GM19455 (cell line): ENCODE measurements at regions not wholly inside any gene's neighbourhood (a gene's known extent, or its start where the extent isn't known, plus 50 kb on each side); places are given as distances from the start of the nearest gene placed in this dataset.
"Not testable (repeated sequence)": the region's sequence is repeated elsewhere in the genome, so short reads cannot be mapped to it uniquely, and the experiment has no call there.

Source experiments
- ATAC-seq: cut with Tn5 transposase; IDR thresholded peaks from one replicate; pipeline ENCODE4 v1.9.1; 2021; ENCODE audit not compliant: unreplicated experiment

- ATAC-seq = no peak
These were observed 651.8 kb downstream of the LMO4 start for GRCh38 chr1:87980494-87980893.

GRCh38 chr1:87981386-87981785 is 652.7 kb downstream of the LMO4 start:
- no peak for ATAC-seq

DNA sequence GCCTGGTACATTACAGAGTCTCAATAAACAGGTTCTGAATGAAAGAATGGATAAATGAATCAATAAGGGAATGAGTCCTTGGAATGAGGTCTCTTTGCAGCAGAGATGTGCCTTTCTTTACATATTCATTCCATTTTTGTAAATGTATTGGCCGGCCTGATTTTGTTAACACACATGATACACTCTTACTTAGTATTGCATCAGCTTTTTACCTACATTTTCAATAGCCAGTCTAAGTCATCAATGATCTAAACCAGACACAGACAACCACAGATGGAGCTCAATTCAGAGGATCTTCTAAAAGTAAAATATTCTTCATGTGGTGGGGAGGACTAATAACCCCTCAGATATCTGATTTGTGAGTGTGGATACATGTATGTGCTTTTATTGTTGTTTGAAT is 653.1 kb downstream of the LMO4 start:
- no peak for ATAC-seq

- no peak for ATAC-seq
These were observed 655.2 kb downstream of the LMO4 start for GRCh38 chr1:87983841-87984240.

DNA sequence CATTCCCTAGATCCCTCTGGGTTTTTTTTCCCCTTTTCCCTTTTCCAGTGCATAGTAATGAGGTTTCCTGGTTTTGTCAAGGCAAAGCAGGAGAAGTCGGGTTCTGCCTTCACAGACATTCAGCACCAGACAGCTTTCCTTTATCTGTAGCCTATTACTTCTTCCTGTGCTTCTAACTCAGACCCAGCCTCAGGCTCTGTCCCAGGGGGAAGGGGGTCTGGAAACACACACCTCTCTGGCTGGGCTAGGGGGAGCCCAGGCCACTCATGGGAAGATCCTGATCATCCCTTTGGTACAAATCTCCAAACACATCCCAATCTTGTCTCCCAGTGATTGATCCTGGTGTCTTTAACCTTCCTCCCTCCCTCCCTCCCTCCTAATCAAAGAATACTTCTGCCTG is 656.4 kb downstream of the LMO4 start:
- no peak for ATAC-seq

- no peak for ATAC-seq
These were observed 657.6 kb downstream of the LMO4 start for GRCh38 chr1:87986130-87986866.

DNA sequence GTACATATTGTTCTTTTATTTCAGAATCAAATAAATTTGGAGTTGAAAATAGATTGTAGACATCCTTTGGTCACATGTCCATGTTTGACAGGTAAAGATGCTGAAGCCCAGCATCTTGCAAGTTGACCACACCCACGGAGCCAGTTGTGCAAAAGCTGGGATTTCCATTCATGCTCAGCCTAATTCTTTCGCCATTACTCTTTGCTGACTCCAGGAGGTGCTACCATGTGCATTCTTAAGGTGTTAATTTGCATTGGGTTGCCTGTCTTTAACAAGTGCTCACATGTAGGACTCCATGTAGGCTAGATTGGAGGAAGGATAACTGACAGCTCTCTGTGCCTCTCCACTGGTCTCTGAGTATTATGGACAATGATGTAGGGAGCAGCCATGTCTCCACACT is 660.7 kb downstream of the LMO4 start:
- no peak for ATAC-seq

DNA sequence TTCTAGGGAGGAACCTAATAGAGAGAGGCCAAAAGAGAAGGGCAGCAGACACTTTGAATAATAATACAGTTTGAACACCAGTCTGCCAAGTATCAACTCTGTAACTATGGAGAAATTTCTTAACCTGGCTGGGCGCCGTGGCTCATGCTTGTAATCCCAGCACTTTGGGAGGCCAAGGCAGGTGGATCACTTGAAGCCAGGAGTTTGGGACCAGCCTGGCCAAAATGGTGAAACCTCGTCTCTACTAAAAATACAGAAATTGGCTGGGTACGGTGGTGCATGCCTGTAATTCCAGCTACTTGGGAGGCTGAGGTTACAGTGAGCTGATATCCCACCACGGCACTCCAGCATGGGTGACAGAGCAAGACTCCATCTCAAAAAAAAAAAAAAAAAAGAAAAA is 663.9 kb downstream of the LMO4 start:
- ATAC-seq = not testable (repeated sequence)

DNA sequence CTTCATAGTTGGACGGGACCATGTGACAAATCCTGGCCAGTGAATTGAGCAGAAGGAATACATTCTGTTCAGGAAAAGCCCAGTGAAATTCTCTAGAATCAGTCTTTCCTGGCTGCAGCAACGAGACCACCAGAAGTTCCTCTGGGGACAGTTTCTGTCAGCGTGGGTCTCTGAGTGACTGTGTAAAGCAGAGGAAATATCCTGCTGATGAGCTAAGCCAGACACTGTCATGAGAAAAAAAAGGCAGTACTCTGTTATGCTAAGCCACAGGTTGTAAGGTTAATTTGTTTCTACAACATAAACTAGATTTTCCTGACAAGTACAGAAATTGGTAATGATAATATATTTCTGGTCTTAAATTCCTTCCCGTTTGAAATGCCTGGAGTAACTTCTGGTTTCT is 664.4 kb downstream of the LMO4 start:
- no peak for ATAC-seq

- no peak for ATAC-seq
These were observed 671.2 kb downstream of the LMO4 start for GRCh38 chr1:87999852-88000251.

DNA sequence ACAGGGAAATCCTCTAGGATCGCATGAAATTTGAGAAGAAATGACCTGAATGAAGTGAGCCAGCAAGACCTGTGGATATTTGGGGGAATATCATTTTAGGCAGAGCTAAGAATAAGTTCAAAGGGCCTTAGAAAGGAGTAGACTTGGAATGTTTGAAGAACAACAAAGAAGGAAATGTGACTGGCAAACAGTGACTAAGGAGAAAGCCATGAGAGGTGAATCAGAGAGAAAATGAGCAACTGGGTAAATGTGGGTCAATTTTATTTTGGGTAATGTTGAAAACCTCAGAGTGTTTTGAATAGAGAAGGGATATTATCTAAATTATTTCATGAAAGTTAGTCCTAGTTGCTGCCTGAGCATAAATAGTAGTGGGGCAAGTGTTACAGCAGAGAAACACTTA is 672.8 kb downstream of the LMO4 start:
- no peak for ATAC-seq

DNA sequence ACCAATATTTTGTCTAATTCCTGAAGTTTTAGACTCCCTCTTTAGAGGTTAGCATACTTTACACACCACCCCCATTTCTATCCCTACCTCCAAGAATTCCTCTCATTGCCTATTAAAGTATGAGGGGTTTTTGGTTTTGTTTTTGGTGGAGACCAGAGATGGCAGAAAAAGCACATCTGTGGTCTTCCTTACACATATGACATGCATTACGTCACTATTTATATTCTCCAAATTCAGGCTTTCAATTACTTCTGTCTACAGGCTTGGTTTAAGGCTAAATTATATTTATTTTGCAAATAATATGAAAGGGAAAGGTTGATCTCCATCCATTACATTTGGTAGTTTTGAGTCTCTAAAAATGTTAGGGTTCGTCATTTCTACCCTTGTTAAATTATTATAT is 674.6 kb downstream of the LMO4 start:
- ATAC-seq = no peak

DNA sequence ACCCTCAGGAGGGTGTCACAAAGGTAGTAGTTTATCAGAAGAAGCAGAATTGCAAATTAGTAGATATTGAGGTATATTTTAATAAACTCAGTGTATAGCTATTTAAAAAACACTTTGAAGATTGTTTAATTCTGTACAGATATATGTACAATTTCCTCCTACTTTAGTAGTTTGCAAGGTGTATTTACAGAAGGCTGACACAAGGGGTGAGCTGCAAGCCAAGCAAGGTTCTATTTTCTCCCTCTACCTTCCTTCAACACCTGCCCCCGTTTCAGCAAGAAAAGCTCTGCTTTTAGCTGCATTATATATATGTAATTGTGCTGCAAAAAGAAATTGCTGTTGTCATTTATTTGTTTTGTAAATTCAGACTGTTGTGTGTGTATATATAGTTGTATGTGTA is 674.2 kb upstream of the PKN2 start:
- no peak for ATAC-seq

- no peak for ATAC-seq
These were observed 670.6 kb upstream of the PKN2 start for GRCh38 chr1:88013485-88013884.

- no peak for ATAC-seq
These were observed 669.9 kb upstream of the PKN2 start for GRCh38 chr1:88014131-88014530.

GRCh38 chr1:88016947-88017346 is 667.1 kb upstream of the PKN2 start:
- no peak for ATAC-seq

DNA sequence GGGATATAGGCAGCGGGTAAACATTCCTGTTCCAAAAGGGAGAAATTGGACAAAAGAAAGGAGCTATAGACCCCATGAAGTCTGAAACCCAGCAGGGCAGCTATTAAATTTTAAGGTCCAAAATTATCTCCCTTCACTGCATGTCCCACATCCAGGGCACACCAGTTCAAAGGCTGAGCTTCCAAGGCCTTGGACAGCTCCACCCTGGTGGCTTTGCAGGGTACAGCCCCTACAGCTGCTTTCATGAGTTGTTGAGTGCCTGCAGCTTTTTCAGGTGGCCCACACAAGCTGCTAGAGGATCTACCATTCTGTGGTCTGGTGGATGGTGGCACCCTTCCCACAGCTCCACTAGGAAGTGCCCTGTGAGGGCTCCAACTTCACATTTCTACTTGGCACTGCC is 662.5 kb upstream of the PKN2 start:
- ATAC-seq = no peak

DNA sequence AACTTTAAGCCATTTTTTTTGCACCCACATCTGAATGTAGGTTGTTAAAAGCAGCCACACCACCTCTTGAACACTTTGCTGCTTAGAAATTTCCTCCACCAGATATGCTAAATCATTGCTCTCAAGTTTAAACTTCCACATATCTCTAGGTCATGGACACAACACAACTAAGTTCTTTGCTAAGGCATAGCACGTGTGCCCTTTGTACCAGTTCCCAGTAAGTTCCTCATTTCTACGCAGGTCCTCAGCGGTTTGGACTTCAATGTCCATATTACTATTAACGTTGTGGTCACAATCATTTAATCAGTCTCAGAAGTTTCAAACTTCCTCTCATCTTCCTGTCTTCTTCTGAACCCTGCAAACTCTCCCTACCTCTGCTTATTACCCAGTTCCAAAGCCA is 661.6 kb upstream of the PKN2 start:
- ATAC-seq = no peak

GRCh38 chr1:88029142-88029541 is 654.9 kb upstream of the PKN2 start:
- ATAC-seq = no peak

GRCh38 chr1:88029899-88030298 is 654.2 kb upstream of the PKN2 start:
- no peak for ATAC-seq

- ATAC-seq = no peak
These were observed 648.5 kb upstream of the PKN2 start for GRCh38 chr1:88035578-88035977.

DNA sequence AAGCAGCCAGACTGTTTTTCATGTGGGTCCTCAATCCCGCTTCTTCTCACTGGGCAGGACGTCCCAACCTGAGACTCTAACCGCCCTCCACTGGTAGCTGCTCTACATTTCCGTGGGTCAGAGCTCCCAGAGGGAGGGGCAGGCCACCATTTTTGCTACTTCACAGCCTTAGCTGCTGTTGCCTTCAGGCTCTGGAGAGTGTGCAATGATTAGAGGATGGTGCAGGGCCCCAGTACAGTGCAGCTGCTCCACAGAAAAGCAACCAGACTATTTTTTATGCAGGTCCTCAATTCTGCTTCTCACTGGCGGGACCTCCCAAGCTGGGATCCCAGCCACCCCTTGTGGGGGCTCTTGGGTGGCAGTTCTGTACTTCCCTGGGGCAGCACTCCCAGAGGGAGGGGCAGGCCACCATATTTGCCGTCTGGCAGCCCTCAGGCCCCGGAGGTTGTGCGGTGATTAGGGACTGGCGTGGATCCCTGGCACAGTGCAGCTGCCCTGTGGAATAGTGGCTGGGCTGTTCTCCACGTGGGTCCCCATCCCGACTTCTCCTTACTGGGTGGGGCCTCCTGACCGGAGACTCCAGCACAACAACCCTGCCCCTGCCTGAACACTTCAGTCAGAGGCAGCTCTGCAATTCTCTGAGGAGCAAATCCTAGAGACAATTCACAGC is 647.6 kb upstream of the PKN2 start:
- ATAC-seq = no peak

DNA sequence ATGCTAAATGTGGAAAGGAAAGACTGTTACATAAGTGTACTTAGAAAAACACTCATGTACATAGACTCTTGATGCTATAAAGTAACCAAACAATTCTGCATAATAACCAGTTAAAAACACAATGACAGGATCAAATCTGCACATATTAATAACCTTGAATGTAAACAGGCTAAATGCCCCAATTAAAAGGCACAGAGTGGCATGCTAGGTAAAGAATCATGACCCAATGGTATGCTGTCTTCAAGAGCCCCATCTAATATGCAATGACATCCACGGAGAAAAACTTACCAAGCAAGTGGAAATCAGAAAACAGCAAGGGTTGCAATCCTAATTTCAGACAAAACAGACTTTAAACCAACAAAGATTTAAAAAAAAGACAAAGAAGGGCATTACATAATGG is 644.8 kb upstream of the PKN2 start:
- no peak for ATAC-seq
